ENCODE measurements at regions not wholly inside any gene's neighbourhood (a gene's known extent, or its start where the extent isn't known, plus 50 kb on each side); places are given as distances from the start of the nearest gene placed in this dataset.

GRCh38 chr3:72133329-72134011, 348.5 kb upstream of the PROK2 start:
- H3K4me3 ChIP-seq: no peak overlapping the region
- TF ChIP-seq, protein P1, sequence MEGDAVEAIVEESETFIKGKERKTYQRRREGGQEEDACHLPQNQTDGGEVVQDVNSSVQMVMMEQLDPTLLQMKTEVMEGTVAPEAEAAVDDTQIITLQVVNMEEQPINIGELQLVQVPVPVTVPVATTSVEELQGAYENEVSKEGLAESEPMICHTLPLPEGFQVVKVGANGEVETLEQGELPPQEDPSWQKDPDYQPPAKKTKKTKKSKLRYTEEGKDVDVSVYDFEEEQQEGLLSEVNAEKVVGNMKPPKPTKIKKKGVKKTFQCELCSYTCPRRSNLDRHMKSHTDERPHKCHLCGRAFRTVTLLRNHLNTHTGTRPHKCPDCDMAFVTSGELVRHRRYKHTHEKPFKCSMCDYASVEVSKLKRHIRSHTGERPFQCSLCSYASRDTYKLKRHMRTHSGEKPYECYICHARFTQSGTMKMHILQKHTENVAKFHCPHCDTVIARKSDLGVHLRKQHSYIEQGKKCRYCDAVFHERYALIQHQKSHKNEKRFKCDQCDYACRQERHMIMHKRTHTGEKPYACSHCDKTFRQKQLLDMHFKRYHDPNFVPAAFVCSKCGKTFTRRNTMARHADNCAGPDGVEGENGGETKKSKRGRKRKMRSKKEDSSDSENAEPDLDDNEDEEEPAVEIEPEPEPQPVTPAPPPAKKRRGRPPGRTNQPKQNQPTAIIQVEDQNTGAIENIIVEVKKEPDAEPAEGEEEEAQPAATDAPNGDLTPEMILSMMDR (IDR thresholded peaks at IDR 0.05; ENCODE audit: control extremely low read depth, extremely low read depth): no peak
- H3K4me1 ChIP-seq (ENCODE audit: control insufficient read depth in 5 of 5, insufficient read depth in 5 of 5, low read length in 5 of 5): no peaks in the 10 kb centered on the region
- no peak for DNase-seq
- no peak for ATAC-seq (ENCODE audit: insufficient read depth, low FRiP score)
- WGBS, 2 donors: 81 to 87% methylated on average over 7 of the region's 7 CpGs
- H3K9ac ChIP-seq (ENCODE audit: insufficient read depth in 1 of 2, low read length in 2 of 2): no peak overlapping the region
- H3K36me3 ChIP-seq (ENCODE audit: control insufficient read depth in 4 of 4, insufficient read depth in 4 of 4, low read length in 4 of 4): no peaks in the 10 kb centered on the region
- no peaks in the 10 kb centered on the region for H3K27me3 ChIP-seq (ENCODE audit: control insufficient read depth in 3 of 3, insufficient read depth in 3 of 3, low read length in 2 of 3)
- no peak overlapping the region for H3K27ac ChIP-seq (ENCODE audit: low read depth in 1 of 2, low read length in 1 of 2)
- H3K9me3 ChIP-seq (ENCODE audit: control insufficient read depth in 4 of 4, insufficient read depth in 3 of 4, low read length in 3 of 4): peaks cover 0 to 1% (median 0%) of the 10 kb centered on the region in 4 donors

- H3K27me3 ChIP-seq (ENCODE audit: control insufficient read depth in 3 of 3, insufficient read depth in 3 of 3, low read length in 2 of 3): no peaks in the 10 kb centered on the region
- no peak for ATAC-seq (ENCODE audit: insufficient read depth, low FRiP score)
- H3K9ac ChIP-seq (ENCODE audit: insufficient read depth in 1 of 2, low read length in 2 of 2): no peak overlapping the region
- no peaks in the 10 kb centered on the region for H3K36me3 ChIP-seq (ENCODE audit: control insufficient read depth in 4 of 4, insufficient read depth in 4 of 4, low read length in 4 of 4)
- peaks cover 0 to 1% (median 0%) of the 10 kb centered on the region in 4 donors for H3K9me3 ChIP-seq (ENCODE audit: control insufficient read depth in 4 of 4, insufficient read depth in 3 of 4, low read length in 3 of 4)
- TF ChIP-seq, protein P1 (IDR thresholded peaks at IDR 0.05; ENCODE audit: control extremely low read depth, extremely low read depth): no peak
- 66 to 78% methylated on average over 1 of the region's 1 CpG for WGBS, 2 donors
- no peak overlapping the region for H3K27ac ChIP-seq (ENCODE audit: low read depth in 1 of 2, low read length in 1 of 2)
- DNase-seq: no peak
- no peak overlapping the region for H3K4me3 ChIP-seq
- no peaks in the 10 kb centered on the region for H3K4me1 ChIP-seq (ENCODE audit: control insufficient read depth in 5 of 5, insufficient read depth in 5 of 5, low read length in 5 of 5)
Measured at GRCh38 chr3:72131899-72132298, 347.0 kb upstream of the PROK2 start.

- WGBS, 2 donors: 97 to 100% methylated on average over 3 of the region's 3 CpGs
- Histone ChIP-seq H3K9me3 (ENCODE audit: control insufficient read depth in 4 of 4, insufficient read depth in 3 of 4, low read length in 3 of 4) (peaks cover 0 to 1% (median 0%) of the 10 kb centered on the region in 4 donors), H3K27ac (ENCODE audit: low read depth in 1 of 2, low read length in 1 of 2) (no peak overlapping the region), H3K4me3 (no peak overlapping the region), H3K9ac (ENCODE audit: insufficient read depth in 1 of 2, low read length in 2 of 2) (no peak overlapping the region), H3K36me3 (ENCODE audit: control insufficient read depth in 4 of 4, insufficient read depth in 4 of 4, low read length in 4 of 4) (no peaks in the 10 kb centered on the region), H3K4me1 (ENCODE audit: control insufficient read depth in 5 of 5, insufficient read depth in 5 of 5, low read length in 5 of 5) (no peaks in the 10 kb centered on the region), H3K27me3 (ENCODE audit: control insufficient read depth in 3 of 3, insufficient read depth in 3 of 3, low read length in 2 of 3) (no peaks in the 10 kb centered on the region)
- no peak for DNase-seq
- ATAC-seq (ENCODE audit: insufficient read depth, low FRiP score): no peak
- TF ChIP-seq, protein P1 (IDR thresholded peaks at IDR 0.05; ENCODE audit: control extremely low read depth, extremely low read depth): no peak
Measured at GRCh38 chr3:72130565-72130964, 345.6 kb upstream of the PROK2 start.
